WTC11 (cell line): ENCODE measurements at regions not wholly inside any gene's neighbourhood (a gene's known extent, or its start where the extent isn't known, plus 50 kb on each side); places are given as distances from the start of the nearest gene placed in this dataset.

Source experiments
- ATAC-seq: fragments of 200-7000 bp; cut with Tn5 transposase; 2 replicates; pipeline ENCODE4 v1.10.0; 2021; ENCODE audit warnings: mild to moderate bottlenecking, moderate library complexity
- CTCF ChIA-PET: fragments of 300-600 bp; sonication (Branson Sonifier 250); formaldehyde crosslinking; loops from one replicate; lab custom pipeline; 2021; ENCODE audit warnings: antibody characterized with exemption; lab: Charles Lee
- POLR2A ChIA-PET: fragments of 350-600 bp; sonication (Branson Sonifier 250); formaldehyde crosslinking; loops from one replicate; lab custom pipeline; 2021; ENCODE audit warnings: antibody characterized with exemption; lab: Charles Lee
- DNase-seq: peaks from one replicate; pipeline ENCODE4 v3.0.0; 2021; ENCODE audit warnings: low spot score
- H3K27ac Mint-ChIP-seq: 2 replicates; pipeline ENCODE4 v1.8.0; 2021; ENCODE audit warnings: mixed read lengths
- H3K27me3 Mint-ChIP-seq: 2 replicates; pipeline ENCODE4 v1.8.0; 2021; ENCODE audit warnings: low read depth, mild to moderate bottlenecking, moderate library complexity, mixed read lengths
- H3K36me3 Mint-ChIP-seq: 2 replicates; pipeline ENCODE4 v1.8.0; 2021; ENCODE audit warnings: mixed read lengths
- H3K4me1 Mint-ChIP-seq: 2 replicates; pipeline ENCODE4 v1.8.0; 2022; ENCODE audit warnings: mixed read lengths
- H3K4me3 Mint-ChIP-seq: 2 replicates; pipeline ENCODE4 v1.8.0; 2021; ENCODE audit warnings: mild to moderate bottlenecking, moderate library complexity, mixed read lengths
- H3K9me3 Mint-ChIP-seq: 2 replicates; pipeline ENCODE4 v1.8.0; 2021; ENCODE audit warnings: mixed read lengths
- ATF2 ChIP-seq: sonication (generic); formaldehyde crosslinking; IDR thresholded peaks from 2 replicates; pipeline ENCODE4 v1.8.1; 2022; ENCODE audit warnings: low read depth, missing genetic modification reagents, borderline replicate concordance
- CBFB ChIP-seq: sonication (generic); formaldehyde crosslinking; IDR thresholded peaks from 2 replicates; pipeline ENCODE4 v1.8.1; 2022; ENCODE audit warnings: mild to moderate bottlenecking, low read depth, missing genetic modification reagents
- CDX4 ChIP-seq: fragments of 250-450 bp; sonication (Bioruptor Pico); IDR thresholded peaks from 2 replicates; pipeline ENCODE4 v1.9.0; 2021; ENCODE audit warnings: moderate library complexity, mild to moderate bottlenecking, inconsistent platforms, borderline replicate concordance
- CREB1 ChIP-seq: sonication (generic); formaldehyde crosslinking; IDR thresholded peaks from 2 replicates; pipeline ENCODE4 v1.8.0; 2023; ENCODE audit warnings: mild to moderate bottlenecking, missing genetic modification reagents
- FOXJ3 ChIP-seq: sonication (generic); formaldehyde crosslinking; IDR thresholded peaks from 2 replicates; pipeline ENCODE4 v1.9.0; 2021; ENCODE audit warnings: missing genetic modification reagents, mild to moderate bottlenecking, borderline replicate concordance
- GRHL2 ChIP-seq: fragments of 250-450 bp; sonication (Bioruptor Pico); IDR thresholded peaks from 2 replicates; pipeline ENCODE4 v1.8.0; 2022; ENCODE audit warnings: mild to moderate bottlenecking, moderate library complexity; ENCODE audit not compliant: insufficient replicate concordance, severe bottlenecking
- HMGA2 ChIP-seq: fragments of 250-450 bp; sonication (Bioruptor Pico); IDR thresholded peaks from 2 replicates; pipeline ENCODE4 v1.4.0; 2021; ENCODE audit warnings: mild to moderate bottlenecking, moderate library complexity
- JAZF1 ChIP-seq: fragments of 250-450 bp; sonication (Bioruptor Pico); IDR thresholded peaks from 2 replicates; pipeline ENCODE4 v1.9.0; 2021; ENCODE audit warnings: moderate library complexity, mild to moderate bottlenecking, inconsistent platforms
- KAT7 ChIP-seq: sonication (generic); formaldehyde crosslinking; IDR thresholded peaks from 2 replicates; pipeline ENCODE4 v1.8.1; 2023; ENCODE audit warnings: missing genetic modification reagents, mild to moderate bottlenecking, borderline replicate concordance
- MXD4 ChIP-seq: fragments of 250-450 bp; sonication (Bioruptor Pico); IDR thresholded peaks from 2 replicates; pipeline ENCODE4 v1.8.0; 2021; ENCODE audit warnings: mild to moderate bottlenecking, moderate library complexity, borderline replicate concordance
- MYBL2 ChIP-seq: sonication (generic); formaldehyde crosslinking; IDR thresholded peaks from 2 replicates; pipeline ENCODE4 v1.8.1; 2023; ENCODE audit warnings: mild to moderate bottlenecking, moderate library complexity, missing genetic modification reagents
- NR2C2 ChIP-seq: sonication (generic); formaldehyde crosslinking; IDR thresholded peaks from 2 replicates; pipeline ENCODE4 v1.8.0; 2022; ENCODE audit warnings: mild to moderate bottlenecking, missing genetic modification reagents
- SMAD3 ChIP-seq: sonication (generic); formaldehyde crosslinking; IDR thresholded peaks from 2 replicates; pipeline ENCODE4 v1.8.0; 2022; ENCODE audit warnings: missing genetic modification reagents, mild to moderate bottlenecking, borderline replicate concordance
- TEAD1 ChIP-seq: sonication (generic); formaldehyde crosslinking; IDR thresholded peaks from 2 replicates; pipeline ENCODE4 v1.8.0; 2022; ENCODE audit warnings: mild to moderate bottlenecking, missing genetic modification reagents
- TEAD4 ChIP-seq: sonication (generic); formaldehyde crosslinking; IDR thresholded peaks from 2 replicates; pipeline ENCODE4 v1.8.0; 2022; ENCODE audit warnings: mild to moderate bottlenecking, missing genetic modification reagents
- ZNF138 ChIP-seq: sonication (generic); formaldehyde crosslinking; conservative IDR thresholded peaks from 2 replicates; pipeline ENCODE4 v1.8.1; 2022; ENCODE audit warnings: mild to moderate bottlenecking, moderate library complexity, missing genetic modification reagents
- ZNF396 ChIP-seq: fragments of 250-450 bp; sonication (Bioruptor Pico); IDR thresholded peaks from 2 replicates; pipeline ENCODE4 v1.8.0; 2021; ENCODE audit warnings: mild to moderate bottlenecking, moderate library complexity, borderline replicate concordance
- TF ChIP-seq, protein P1 (sequence below): sonication (generic); formaldehyde crosslinking; IDR thresholded peaks from 2 replicates; pipeline ENCODE4 v1.8.1; 2023; ENCODE audit warnings: mild to moderate bottlenecking, moderate library complexity, missing genetic modification reagents
- TF ChIP-seq, protein P2 (sequence below): sonication (generic); formaldehyde crosslinking; IDR thresholded peaks from 2 replicates; pipeline ENCODE4 v1.8.0; 2023; ENCODE audit warnings: missing genetic modification reagents, mild to moderate bottlenecking, borderline replicate concordance
- TF ChIP-seq, protein P3 (sequence below): sonication (generic); formaldehyde crosslinking; IDR thresholded peaks from 2 replicates; pipeline ENCODE4 v1.8.0; 2023; ENCODE audit warnings: mild to moderate bottlenecking, missing genetic modification reagents

- Mint-ChIP-seq H3K9me3 (no peaks in the 10 kb centered on the region), H3K4me3 (no peak overlapping the region), H3K4me1 (peaks cover 3% of the 10 kb centered on the region; the same call in 1 of the 2 replicates), H3K36me3 (no peaks in the 10 kb centered on the region), H3K27me3 (no peaks in the 10 kb centered on the region; the same call in none of the 2 replicates), H3K27ac (no peak overlapping the region)
- ChIA-PET CTCF (no interaction called here), POLR2A (no interaction called here)
- DNase-seq, result no peak
- TF ChIP-seq, protein P1, sequence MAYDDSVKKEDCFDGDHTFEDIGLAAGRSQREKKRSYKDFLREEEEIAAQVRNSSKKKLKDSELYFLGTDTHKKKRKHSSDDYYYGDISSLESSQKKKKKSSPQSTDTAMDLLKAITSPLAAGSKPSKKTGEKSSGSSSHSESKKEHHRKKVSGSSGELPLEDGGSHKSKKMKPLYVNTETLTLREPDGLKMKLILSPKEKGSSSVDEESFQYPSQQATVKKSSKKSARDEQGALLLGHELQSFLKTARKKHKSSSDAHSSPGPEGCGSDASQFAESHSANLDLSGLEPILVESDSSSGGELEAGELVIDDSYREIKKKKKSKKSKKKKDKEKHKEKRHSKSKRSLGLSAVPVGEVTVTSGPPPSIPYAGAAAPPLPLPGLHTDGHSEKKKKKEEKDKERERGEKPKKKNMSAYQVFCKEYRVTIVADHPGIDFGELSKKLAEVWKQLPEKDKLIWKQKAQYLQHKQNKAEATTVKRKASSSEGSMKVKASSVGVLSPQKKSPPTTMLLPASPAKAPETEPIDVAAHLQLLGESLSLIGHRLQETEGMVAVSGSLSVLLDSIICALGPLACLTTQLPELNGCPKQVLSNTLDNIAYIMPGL (CRISPR knock-in tag), result no peak
- no peak for ATAC-seq
Observed at GRCh38 chr2:2691419-2691818, 360.3 kb upstream of the MYT1L start.

- no peaks in the 10 kb centered on the region for H3K9me3 Mint-ChIP-seq
- no peak overlapping the region for H3K4me3 Mint-ChIP-seq
- H3K27me3 Mint-ChIP-seq, result no peaks in the 10 kb centered on the region; the same call in none of the 2 replicates
- no peak for DNase-seq
- CTCF ChIA-PET, result no interaction called here
- POLR2A ChIA-PET, result no interaction called here
- ATAC-seq, result no peak
- TF ChIP-seq TEAD1 (CRISPR knock-in tag) (no peak), NR2C2 (CRISPR knock-in tag) (no peak), CREB1 (CRISPR knock-in tag) (no peak), JAZF1 (CRISPR knock-in tag) (no peak), MYBL2 (CRISPR knock-in tag) (no peak), HMGA2 (CRISPR knock-in tag) (no peak), SMAD3 (no peak), GRHL2 (CRISPR knock-in tag) (no peak)
- TF ChIP-seq, protein P1 (CRISPR knock-in tag), result no peak
- TF ChIP-seq, protein P2, sequence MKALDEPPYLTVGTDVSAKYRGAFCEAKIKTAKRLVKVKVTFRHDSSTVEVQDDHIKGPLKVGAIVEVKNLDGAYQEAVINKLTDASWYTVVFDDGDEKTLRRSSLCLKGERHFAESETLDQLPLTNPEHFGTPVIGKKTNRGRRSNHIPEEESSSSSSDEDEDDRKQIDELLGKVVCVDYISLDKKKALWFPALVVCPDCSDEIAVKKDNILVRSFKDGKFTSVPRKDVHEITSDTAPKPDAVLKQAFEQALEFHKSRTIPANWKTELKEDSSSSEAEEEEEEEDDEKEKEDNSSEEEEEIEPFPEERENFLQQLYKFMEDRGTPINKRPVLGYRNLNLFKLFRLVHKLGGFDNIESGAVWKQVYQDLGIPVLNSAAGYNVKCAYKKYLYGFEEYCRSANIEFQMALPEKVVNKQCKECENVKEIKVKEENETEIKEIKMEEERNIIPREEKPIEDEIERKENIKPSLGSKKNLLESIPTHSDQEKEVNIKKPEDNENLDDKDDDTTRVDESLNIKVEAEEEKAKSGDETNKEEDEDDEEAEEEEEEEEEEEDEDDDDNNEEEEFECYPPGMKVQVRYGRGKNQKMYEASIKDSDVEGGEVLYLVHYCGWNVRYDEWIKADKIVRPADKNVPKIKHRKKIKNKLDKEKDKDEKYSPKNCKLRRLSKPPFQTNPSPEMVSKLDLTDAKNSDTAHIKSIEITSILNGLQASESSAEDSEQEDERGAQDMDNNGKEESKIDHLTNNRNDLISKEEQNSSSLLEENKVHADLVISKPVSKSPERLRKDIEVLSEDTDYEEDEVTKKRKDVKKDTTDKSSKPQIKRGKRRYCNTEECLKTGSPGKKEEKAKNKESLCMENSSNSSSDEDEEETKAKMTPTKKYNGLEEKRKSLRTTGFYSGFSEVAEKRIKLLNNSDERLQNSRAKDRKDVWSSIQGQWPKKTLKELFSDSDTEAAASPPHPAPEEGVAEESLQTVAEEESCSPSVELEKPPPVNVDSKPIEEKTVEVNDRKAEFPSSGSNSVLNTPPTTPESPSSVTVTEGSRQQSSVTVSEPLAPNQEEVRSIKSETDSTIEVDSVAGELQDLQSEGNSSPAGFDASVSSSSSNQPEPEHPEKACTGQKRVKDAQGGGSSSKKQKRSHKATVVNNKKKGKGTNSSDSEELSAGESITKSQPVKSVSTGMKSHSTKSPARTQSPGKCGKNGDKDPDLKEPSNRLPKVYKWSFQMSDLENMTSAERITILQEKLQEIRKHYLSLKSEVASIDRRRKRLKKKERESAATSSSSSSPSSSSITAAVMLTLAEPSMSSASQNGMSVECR, result no peak
- TF ChIP-seq, all 79 proteins: peak for 0
- Mint-ChIP-seq H3K36me3 (no peaks in the 10 kb centered on the region), H3K27ac (no peak overlapping the region), H3K4me1 (peaks cover 4% of the 10 kb centered on the region; the same call in 1 of the 2 replicates)
Observed at GRCh38 chr2:2690985-2691384, 359.9 kb upstream of the MYT1L start.

DNA sequence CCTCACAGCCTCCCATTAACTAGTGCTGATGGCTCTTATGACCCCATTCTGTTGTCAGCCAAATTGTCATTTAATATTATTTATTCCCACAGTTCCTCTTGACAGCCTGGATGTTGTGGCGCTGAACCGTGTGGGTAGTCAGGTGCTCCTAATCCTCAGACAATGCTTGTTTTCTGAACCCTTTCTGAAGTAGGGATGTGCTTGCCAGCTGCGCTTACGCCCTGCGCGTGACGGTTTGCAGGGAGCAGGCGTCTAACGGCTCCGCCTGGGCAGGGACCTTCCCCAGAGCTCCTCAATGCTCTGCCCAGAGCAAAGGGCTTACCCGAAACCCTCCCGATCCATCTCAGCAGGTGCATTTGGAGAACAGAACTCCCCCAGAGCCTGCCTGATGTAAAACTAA is 358.2 kb upstream of the MYT1L start:
- no peaks in the 10 kb centered on the region; the same call in none of the 2 replicates for H3K27me3 Mint-ChIP-seq
- peaks cover 3% of the 10 kb centered on the region for H3K4me1 Mint-ChIP-seq
- no peaks in the 10 kb centered on the region for H3K36me3 Mint-ChIP-seq
- CTCF ChIA-PET, result no interaction called here
- no peak overlapping the region for H3K4me3 Mint-ChIP-seq
- POLR2A ChIA-PET, result no interaction called here
- no peaks in the 10 kb centered on the region; the same call in 1 of the 2 replicates for H3K9me3 Mint-ChIP-seq
- no peak for DNase-seq
- no peak for ATAC-seq
- H3K27ac Mint-ChIP-seq, result no peak overlapping the region
- TF ChIP-seq ZNF138 (CRISPR knock-in tag) (no peak), ATF2 (CRISPR knock-in tag) (no peak), ZNF396 (no peak), CBFB (CRISPR knock-in tag) (no peak), TEAD1 (CRISPR knock-in tag) (no peak), FOXJ3 (CRISPR knock-in tag) (no peak), KAT7 (CRISPR knock-in tag) (no peak), MXD4 (CRISPR knock-in tag) (no peak), CDX4 (CRISPR knock-in tag) (no peak), TEAD4 (CRISPR knock-in tag) (no peak)
- TF ChIP-seq, protein P3, sequence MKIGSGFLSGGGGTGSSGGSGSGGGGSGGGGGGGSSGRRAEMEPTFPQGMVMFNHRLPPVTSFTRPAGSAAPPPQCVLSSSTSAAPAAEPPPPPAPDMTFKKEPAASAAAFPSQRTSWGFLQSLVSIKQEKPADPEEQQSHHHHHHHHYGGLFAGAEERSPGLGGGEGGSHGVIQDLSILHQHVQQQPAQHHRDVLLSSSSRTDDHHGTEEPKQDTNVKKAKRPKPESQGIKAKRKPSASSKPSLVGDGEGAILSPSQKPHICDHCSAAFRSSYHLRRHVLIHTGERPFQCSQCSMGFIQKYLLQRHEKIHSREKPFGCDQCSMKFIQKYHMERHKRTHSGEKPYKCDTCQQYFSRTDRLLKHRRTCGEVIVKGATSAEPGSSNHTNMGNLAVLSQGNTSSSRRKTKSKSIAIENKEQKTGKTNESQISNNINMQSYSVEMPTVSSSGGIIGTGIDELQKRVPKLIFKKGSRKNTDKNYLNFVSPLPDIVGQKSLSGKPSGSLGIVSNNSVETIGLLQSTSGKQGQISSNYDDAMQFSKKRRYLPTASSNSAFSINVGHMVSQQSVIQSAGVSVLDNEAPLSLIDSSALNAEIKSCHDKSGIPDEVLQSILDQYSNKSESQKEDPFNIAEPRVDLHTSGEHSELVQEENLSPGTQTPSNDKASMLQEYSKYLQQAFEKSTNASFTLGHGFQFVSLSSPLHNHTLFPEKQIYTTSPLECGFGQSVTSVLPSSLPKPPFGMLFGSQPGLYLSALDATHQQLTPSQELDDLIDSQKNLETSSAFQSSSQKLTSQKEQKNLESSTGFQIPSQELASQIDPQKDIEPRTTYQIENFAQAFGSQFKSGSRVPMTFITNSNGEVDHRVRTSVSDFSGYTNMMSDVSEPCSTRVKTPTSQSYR (CRISPR knock-in tag), result no peak
